ENCODE measurements at regions not wholly inside any gene's neighbourhood (a gene's known extent, or its start where the extent isn't known, plus 50 kb on each side); places are given as distances from the start of the nearest gene placed in this dataset.

- no peak overlapping the region for H3K4ac ChIP-seq (replicated peaks; ENCODE audit: insufficient read length, low read depth, low read length)
- H3K79me2 ChIP-seq (ENCODE audit: control insufficient read depth in 1 of 2, insufficient read depth in 2 of 2, low read length in 2 of 2), result no peaks in the 10 kb centered on the region
- peak overlapping the region; percentile 89; the same call in 1 of the 2 replicates for H2BK20ac ChIP-seq (ENCODE audit: low read length)
- no peak overlapping the region for H3K27ac ChIP-seq (ENCODE audit: low read depth, low read length)
- ChIA-PET POLR2A (ENCODE audit: partially characterized antibody) (no interaction called here), CTCF (ENCODE audit: partially characterized antibody) (interaction anchor here (0.7 to 4.9 kb wide), 40 partner anchors 8 to 581 kb away, joined by 3 to 28 read pairs (median 4); no protein-coding TSS in a partner anchor)
- H4K20me1 ChIP-seq (replicated peaks in 1 of 2; ENCODE audit: control insufficient read depth in 1 of 2, insufficient read depth in 2 of 2, low read length in 2 of 2), result no peaks in the 10 kb centered on the region
- H2AK5ac ChIP-seq (ENCODE audit: low read depth, low read length), result no peak overlapping the region
- no peak for DNase-seq (ENCODE audit: low read depth in 1 of 2, low spot score in 2 of 2)
- H4K91ac ChIP-seq (replicated peaks; ENCODE audit: insufficient read length, low read length), result no peak overlapping the region
- no peak overlapping the region for H4K5ac ChIP-seq (ENCODE audit: insufficient read length, low read depth, low read length)
- no peak overlapping the region for H2BK12ac ChIP-seq (ENCODE audit: low read depth, low read length)
- peaks cover 3 to 9% of the 10 kb centered on the region in 2 experiments; a peak in 1 of 4 replicates for H3K9me3 ChIP-seq (ENCODE audit: insufficient read depth in 2 of 2, low read depth in 1 of 2, low read length in 1 of 2)
- H3K27me3 ChIP-seq (replicated peaks in 1 of 4; ENCODE audit: control insufficient read depth in 3 of 4, extremely low read depth in 1 of 4, insufficient read depth in 3 of 4, low read length in 3 of 4), result no peaks in the 10 kb centered on the region
- H2BK15ac ChIP-seq (ENCODE audit: low read length), result no peak overlapping the region
- H4K8ac ChIP-seq (ENCODE audit: extremely low read depth, insufficient read depth, low read length), result no peak overlapping the region
- H3K79me1 ChIP-seq (ENCODE audit: low read depth, low read length), result no peaks in the 10 kb centered on the region
- peak overlapping the region; percentile 94; the same call in 1 of the 2 replicates for H2AFZ ChIP-seq (ENCODE audit: low read length)
- no peak overlapping the region for H3K9ac ChIP-seq (replicated peaks in 1 of 4; ENCODE audit: extremely low read depth in 1 of 4, low read depth in 3 of 4, low read length in 3 of 4)
- peak overlapping the region; percentile 48 for H2BK120ac ChIP-seq (replicated peaks; ENCODE audit: low read depth, low read length)
- no peak overlapping the region for H3K14ac ChIP-seq (ENCODE audit: insufficient read length)
- H3K23ac ChIP-seq (ENCODE audit: insufficient read length), result no peak overlapping the region
- peak overlapping the region in 1 of 2 experiments; percentile 8; a peak in 2 of 4 replicates for H3K4me2 ChIP-seq (ENCODE audit: insufficient read depth in 1 of 2, low read depth in 2 of 2, low read length in 2 of 2)
- H3K36me3 ChIP-seq (ENCODE audit: control insufficient read depth in 2 of 4, insufficient read depth in 4 of 4, low read length in 3 of 4), result no peaks in the 10 kb centered on the region; a peak in 3 of 8 replicates
- H3K4me1 ChIP-seq (replicated peaks in 1 of 4; ENCODE audit: control insufficient read depth in 3 of 4, insufficient read depth in 4 of 4, low read length in 3 of 4), result peaks cover 0 to 6% (median 3%) of the 10 kb centered on the region in 4 experiments; a peak in 4 of 7 replicates
- H3K18ac ChIP-seq (ENCODE audit: extremely low read depth, low read length), result no peak overlapping the region
- H3K4me3 ChIP-seq (ENCODE audit: extremely low read depth in 1 of 4, insufficient read depth in 2 of 4, low read depth in 3 of 4, low read length in 4 of 4), result no peak overlapping the region
- WGBS, 2 experiments (ENCODE audit: extremely low coverage in 1 of 2, insufficient coverage in 1 of 2, insufficient read length in 1 of 2, insufficient replicate concordance in 2 of 2, low coverage in 1 of 2, low lambda C conversion rate in 2 of 2, missing lambda C conversion rate in 1 of 2), result 65% methylated on average over 2 of the region's 2 CpGs; no CpG with 5 or more reads in 1 of the 2 experiments
- FAIRE-seq, result peak; percentile 78
- H3K56ac ChIP-seq (replicated peaks; ENCODE audit: insufficient read length, low read depth, low read length), result no peak overlapping the region
- H3K23me2 ChIP-seq (ENCODE audit: low read depth, low read length), result no peaks in the 10 kb centered on the region
- H2BK5ac ChIP-seq (ENCODE audit: low read depth, low read length), result no peak overlapping the region
- no peak for TF ChIP-seq RXRA (IDR thresholded peaks at IDR 0.05; ENCODE audit: insufficient read depth, low read depth, low read length)
- no peak for TF ChIP-seq EZH2 (IDR thresholded peaks at IDR 0.05; ENCODE audit: low read depth, low read length, severe bottlenecking)
- TF ChIP-seq KDM4A (IDR thresholded peaks at IDR 0.05; ENCODE audit: low read depth, low read length, severe bottlenecking), result no peak
- TF ChIP-seq SIRT6 (IDR thresholded peaks at IDR 0.05; ENCODE audit: low read length), result no peak
- peak in 2 of 3 experiments; percentile 72 to 86; a peak in 3 of 4 replicates for TF ChIP-seq CTCF (IDR thresholded peaks at IDR 0.05; ENCODE audit: control extremely low read depth in 1 of 3, insufficient read depth in 1 of 3, low read depth in 1 of 3, low read length in 3 of 3)
- TF ChIP-seq SIN3A (conservative IDR thresholded peaks at IDR 0.05 in 1 of 2, IDR thresholded peaks at IDR 0.05 in 1 of 2; ENCODE audit: low read depth in 1 of 2, low read length in 2 of 2), result no peak
- TF ChIP-seq CHD2 (IDR thresholded peaks at IDR 0.05; ENCODE audit: low read length), result no peak
- TF ChIP-seq CBX8 (IDR thresholded peaks at IDR 0.05; ENCODE audit: borderline replicate concordance, low read depth, low read length), result no peak
- no peak for TF ChIP-seq SUZ12 (IDR thresholded peaks at IDR 0.05; ENCODE audit: low read length)
- TF ChIP-seq ZNF274 (IDR thresholded peaks at IDR 0.05; ENCODE audit: borderline replicate concordance, extremely low read depth, low read length), result no peak
- TF ChIP-seq BRCA1 (IDR thresholded peaks at IDR 0.05; ENCODE audit: low read depth, low read length), result no peak
- no peak for TF ChIP-seq TEAD4 (IDR thresholded peaks at IDR 0.05; ENCODE audit: low read depth, low read length)
These were observed 194.9 kb upstream of the KBTBD8 start for GRCh38 chr3:66803206-66803605.

Data from H1 (cell line).